HG02943 (cell line): ENCODE measurements at regions not wholly inside any gene's neighbourhood (a gene's known extent, or its start where the extent isn't known, plus 50 kb on each side); places are given as distances from the start of the nearest gene placed in this dataset.
"Not testable (repeated sequence)": the region's sequence is repeated elsewhere in the genome, so short reads cannot be mapped to it uniquely, and the experiment has no call there.

Source experiments
- ATAC-seq: cut with Tn5 transposase; IDR thresholded peaks from one replicate; pipeline ENCODE4 v1.9.1; 2021; ENCODE audit warnings: mild to moderate bottlenecking, low read depth, moderate library complexity; ENCODE audit not compliant: unreplicated experiment

DNA sequence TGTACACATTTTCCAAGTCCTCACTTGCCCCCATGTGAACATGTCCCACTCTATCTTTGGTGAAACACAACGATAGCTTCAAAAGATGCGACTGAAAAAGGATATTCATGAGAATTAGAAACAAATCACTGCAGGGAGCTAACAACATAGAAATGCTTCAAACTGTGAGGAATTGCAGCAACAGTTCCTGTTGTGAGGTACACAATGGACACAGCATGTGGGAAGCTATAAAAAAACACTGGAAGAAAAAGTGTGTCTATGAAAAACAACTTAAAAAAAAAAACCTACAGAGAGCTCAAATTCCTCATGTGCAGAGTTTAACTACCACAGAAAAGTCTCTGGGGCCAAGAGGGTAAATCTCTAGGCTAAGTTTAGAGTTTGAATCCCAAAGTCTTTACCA, 51.6 kb upstream of the BLTP1 start:
- no peak for ATAC-seq

DNA sequence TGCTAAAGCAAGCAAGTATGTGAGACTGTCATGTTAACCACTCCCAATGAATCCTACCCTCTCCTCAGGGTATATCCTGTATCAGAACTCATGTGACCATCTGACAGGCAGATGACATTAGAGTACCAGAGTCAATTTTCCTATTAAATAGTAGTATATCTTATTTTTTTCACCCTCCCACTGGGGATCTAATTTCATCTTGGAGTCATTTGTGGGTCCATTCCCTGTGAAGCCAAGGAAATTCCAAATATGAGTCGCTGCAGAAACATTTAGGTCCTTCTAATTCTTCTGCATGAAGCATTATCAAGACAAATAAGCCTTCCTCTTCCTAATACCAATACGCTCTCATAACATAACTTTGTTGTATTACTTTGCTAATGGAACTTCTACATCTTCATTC, 52.2 kb upstream of the BLTP1 start:
- no peak for ATAC-seq

DNA sequence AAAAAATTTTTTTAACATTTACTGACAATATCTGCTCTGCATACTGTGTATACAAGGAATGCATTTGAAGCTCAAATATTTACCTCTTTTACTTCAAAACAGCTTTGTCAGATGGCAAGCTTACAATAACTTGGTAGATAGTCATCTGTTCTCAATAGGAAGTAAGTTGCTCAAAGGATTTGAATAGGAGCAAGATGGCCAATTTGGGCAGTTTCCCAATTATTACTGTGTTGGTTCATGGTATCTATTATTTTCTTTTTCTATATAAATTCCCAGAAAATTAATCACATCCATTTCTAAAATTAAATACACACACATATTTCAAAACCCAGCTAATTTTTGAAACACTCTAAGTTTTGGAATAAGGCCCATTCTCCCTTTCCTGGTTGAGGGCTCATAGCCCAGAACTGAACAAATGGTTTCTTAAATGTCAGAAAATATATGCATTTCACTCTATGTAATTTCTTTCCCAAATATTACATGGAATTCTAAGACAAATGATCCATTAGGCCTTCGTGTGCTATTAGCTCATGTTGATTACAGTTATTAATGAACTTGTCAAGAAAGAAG, 60.2 kb upstream of the BLTP1 start:
- no peak for ATAC-seq

DNA sequence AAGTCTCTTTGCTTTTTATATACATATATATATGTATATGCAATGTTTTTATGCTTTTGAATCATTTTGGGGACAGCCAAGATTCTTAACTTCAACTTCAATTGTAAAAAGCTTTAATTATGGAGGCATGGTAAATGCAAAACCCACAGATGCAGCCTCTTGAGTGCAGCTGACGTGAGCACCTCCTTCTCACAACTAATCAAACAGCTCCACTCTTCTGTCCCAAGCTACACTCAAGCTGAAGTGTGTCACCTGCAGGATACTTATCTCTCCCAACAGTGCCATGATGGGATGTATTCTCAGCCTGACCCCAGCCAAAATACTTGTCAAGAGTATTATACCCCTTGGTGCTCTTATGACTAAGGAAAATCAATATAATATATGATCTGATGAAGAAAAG, 60.7 kb upstream of the BLTP1 start:
- no peak for ATAC-seq

DNA sequence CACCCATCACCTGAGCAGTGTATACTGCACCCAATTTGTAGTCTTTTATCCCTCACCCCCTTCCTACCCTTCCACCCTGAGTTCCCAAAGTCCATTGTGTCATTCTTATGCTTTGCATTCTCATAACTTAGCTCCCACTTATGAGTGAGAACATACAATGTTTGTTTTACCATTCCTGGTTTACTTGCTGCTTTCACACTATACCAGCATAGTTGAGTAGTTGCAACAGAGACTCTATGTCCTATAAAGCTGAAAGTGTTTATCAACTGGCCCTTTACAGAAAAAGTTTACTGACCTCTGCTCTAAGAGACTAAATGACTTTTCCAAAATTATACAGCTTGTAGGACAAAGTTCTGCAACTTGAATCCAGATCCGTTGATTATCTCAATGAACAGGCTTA, 61.1 kb upstream of the BLTP1 start:
- ATAC-seq: no peak

DNA sequence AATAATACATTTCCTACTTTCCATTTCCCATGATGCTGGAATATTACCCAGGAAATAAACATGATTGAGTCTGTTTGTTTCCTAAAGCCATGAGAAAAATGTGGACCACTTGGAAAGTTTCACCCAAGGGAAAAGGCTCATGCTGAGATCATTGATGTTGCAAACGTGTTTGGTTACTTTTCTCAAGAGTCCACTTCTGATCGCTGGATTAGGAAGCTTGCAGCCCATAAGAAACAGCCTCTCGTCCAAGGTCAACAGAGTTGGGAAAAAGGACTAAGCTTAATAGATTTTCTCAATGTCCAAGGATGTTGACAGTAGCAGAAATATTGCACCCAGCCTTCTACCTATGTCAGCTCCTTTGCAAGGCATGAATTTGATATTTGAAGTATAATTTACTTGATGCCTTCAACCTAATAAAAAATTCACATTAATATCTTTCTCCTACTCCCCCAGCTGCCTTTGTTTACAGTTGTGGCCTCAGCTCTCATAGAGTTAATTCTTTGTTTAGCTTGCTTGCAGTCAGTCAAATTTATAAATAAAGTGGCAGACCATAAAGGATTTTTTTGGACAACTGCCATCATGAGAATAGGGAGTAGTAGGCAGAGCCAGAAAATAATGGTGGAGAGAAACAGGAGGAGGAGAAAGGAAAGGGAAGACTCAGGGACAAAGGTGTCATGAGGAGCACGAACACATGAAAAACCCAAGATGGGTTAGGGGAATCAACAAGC, 65.6 kb upstream of the BLTP1 start:
- no peak for ATAC-seq

DNA sequence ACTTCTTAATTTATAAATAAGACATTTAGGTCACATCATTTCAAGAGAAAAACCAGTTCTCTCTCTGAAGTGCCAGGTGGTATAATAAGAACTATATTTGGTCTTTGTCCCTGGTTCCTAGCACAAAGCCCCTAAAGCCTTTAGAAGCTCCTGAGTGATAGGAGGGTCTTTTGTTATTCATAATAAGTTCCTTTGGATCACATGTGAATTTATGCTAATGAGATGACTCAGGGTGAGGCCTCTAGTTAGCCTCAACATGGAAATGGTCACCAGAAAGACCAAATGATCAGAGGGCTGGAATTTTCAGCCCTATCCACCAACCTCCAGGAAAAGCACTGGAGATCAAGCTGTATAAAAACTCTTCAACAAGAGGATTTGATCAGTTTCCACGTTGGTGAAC, 68.1 kb upstream of the BLTP1 start:
- no peak for ATAC-seq

DNA sequence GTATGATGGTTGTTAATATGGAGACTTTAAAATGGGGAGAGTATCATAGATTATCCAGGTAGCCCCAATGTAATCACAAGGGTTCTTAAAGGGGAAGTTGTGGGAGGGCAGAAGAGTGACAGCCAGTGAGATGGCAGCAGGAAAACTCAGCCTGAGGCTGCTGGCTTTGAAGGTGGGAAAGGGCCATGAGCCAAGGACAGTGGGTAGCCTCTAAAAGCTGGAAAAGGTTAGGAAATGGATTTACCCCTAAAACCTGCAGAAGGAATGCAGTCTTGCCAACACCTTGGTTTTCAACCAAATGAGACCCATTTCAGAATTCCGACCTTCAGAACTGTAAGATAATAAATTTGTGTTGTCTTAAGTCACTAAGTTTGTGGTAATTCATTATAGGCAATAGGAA, 68.8 kb upstream of the BLTP1 start:
- no peak for ATAC-seq

DNA sequence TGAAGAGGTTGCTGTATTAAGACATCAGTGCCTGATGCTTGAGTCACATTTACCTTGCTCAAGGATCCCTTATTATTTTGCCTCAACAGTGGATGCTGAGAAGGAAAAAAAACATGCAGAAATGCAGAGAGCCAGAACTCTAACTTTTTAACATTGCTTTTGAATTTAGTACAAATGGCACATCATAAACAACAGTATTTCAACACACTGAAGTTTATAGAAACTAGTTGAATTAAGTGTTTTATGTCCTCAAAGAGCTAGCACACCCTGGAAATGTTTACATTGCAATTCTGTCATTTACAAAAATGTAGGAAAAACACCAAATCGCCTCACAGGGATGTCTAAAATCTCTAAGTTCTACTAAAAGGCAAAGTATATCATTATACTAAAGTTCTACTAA, 69.5 kb upstream of the BLTP1 start:
- no peak for ATAC-seq

DNA sequence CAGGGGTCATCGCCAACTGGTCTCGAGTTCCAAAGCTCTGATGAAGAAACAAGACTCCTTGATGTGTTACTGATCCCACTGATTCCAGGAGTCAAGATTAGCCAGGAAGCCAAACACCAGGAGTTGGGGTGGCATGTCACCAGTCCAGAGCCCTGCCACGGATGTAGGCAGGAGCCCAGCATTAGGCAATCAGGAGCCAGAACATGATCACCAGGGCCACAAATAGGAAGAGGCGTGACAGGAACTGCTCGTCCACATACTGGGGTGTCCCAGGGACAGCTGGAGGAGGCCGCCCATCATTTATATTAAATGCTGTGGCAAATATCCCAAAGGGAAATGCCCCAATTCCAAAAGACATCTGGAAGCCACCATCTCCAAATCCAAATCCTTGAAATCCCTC, 74.5 kb upstream of the BLTP1 start:
- not testable (repeated sequence) for ATAC-seq

DNA sequence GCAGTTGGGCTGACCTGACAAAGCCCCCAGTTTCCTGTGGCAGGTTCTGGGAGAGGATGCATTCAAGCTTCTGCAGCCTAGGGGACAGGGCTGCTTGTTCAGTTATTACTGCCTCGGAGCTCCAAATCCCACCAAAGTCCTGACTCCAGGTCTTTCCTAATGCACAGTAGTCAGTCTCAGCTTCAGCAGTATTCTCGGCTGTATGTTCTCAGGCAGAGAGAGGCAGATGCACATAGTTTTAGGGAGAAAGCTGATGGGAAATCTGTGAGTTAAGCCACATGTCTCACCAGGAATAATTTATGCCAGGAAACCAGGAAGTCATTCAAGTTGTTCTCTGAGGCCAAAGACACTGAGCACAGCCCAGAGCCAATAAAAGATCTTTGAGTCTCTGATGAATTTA, 75.3 kb upstream of the BLTP1 start:
- ATAC-seq: not testable (repeated sequence)

DNA sequence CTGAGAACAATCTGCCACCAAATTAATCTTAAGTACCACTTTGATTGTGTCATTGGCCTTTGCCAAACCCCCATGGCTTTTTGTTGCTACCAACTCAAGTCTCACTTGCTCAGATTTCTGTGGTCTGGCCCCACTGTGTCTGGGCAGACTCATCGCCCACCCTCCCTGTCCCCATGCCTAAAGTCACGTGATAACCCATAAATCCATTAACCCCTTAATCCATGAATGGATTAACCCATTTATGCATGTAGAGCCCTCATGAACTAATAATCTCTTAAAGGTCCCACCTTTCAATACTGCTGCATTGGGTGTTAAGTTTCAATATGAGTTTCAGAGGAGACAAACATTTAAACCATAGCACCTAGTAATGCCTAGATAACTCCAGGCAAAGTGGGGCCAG, 78.5 kb upstream of the BLTP1 start:
- ATAC-seq: no peak

DNA sequence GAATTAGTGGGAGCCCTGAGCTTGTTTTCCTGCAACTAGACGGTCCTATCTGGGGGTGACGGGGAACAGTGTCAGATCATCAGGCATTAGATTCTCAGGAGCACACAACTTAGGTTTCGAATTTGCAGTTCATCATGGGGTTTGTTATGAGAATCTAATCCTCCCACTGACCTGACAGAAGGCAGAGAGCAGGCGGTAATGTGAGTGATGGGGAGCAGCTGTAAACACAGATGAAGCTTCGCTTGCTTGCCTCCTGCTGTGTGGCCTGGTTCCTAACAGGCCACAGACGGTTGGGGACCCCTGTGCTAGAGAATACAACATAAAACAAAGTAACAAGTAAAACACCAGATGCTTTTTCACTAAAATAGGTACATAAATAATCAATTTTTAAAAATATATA, 86.2 kb upstream of the BLTP1 start:
- no peak for ATAC-seq

DNA sequence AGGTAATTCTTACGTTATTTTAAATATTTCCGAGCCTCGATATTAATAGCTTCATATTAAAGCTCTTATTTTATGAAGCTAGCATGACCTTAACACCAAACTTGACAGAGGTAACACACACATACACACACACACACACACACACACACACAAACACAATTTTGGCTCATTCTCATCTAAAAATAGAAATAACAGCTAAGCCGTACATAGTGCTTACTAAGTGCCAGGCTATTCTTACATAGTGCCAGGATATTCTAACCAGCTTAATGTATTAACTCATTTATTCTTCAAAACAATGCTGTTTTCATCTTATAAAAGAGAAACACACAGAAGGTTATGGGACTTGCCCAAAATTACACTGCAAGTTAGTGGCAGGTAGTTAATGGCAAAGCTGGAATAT, 87.0 kb upstream of the BLTP1 start:
- ATAC-seq: no peak

DNA sequence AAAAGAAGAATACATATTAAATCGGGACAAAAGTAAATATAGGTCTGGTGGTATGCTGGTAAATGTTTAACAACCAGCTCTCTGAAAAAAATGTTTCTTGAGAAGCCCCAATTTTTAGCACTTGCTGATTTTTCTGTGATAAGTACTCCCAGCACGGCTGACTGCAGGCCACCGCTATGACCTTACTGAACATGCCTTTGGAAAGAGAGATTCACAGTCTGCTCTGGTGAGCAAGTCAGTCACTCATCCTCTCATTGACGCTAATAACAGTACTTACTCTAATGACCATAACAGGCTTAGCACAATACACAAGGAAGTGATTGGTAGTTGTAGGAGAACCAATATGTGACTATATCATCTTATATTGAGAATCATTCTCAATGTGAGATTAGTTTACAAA, 98.9 kb upstream of the BLTP1 start:
- ATAC-seq: no peak

DNA sequence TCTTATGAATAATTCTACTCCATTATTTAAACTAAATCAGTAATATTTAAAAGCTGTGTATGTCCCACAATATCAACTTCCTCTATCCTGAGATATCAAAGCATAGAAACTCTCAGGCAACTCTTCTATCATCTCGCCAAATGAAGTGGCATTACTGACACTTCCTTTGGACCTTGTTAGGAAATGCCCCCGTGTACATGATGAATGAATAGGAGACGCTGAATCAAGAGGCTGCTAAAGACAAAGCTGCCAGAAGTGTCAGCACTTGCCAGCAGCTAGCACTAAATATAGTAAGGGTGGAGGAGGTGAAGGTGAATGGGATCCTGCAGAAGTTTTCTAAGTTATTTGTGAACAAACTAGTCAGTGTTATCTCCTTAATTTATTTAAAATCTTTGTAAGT, 99.5 kb upstream of the BLTP1 start:
- no peak for ATAC-seq

DNA sequence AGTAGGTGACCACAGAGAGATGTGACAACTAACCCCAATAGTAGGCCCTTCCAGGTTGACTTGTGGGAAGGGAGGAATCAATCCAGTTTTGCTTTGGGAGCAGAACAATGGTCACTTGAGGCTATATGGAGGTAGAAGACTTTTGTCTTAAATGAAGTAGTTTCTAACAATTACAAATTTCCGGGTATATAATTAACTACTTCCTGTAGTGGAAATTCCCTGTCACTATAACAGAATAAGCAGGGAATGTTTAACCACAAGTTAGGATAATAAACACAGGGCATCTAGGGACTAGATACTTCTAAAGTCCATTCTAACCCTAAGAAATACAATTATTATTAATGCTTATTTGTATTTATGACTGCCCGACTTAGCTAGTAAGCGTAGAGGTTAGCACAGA, 99.0 kb upstream of the TRPC3 start:
- no peak for ATAC-seq

DNA sequence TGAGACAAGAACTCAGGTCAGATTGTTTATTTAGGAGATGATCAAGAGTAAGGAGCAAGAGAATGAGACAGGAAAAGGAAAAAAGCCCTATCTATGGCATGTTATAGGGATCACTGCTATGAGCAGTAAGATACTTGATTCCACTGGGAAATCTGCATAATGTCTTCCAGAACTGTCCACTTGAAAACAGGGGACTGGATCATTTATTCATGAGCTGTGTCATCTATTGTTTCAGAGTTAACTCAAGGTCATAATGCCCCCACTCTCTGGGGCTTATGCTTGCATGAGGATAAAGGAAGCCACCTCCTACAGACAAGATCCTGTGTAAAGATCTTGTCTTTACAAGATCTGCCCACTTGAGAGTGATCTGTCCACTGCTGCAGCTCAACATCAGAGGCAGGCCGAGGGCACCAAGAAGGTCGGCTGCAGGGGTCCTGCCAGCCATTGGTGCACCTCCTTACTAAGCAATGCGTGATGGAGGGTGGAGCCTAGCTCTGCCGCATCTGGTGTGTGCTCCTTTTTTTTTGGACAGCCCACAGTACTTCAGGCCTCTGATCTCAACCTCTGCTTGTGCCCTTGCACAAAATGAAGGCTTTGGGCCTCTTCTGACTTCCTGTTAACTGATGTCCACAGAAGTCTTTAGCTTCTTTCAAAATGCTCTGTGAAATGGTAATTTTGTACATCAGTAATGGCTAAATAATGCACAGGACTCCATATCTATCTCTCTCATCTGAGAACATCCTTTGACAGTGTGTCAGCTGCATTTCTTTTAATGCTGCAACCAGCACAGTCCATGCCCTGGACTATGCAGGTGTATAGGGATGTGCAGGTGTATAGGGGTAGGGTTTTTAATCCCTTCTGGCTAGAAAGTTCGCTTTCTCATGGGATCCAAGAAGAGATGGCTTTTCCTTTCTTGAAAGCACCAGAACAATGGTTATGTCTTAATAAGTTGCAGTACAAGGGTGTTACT, 95.9 kb upstream of the TRPC3 start:
- no peak for ATAC-seq

DNA sequence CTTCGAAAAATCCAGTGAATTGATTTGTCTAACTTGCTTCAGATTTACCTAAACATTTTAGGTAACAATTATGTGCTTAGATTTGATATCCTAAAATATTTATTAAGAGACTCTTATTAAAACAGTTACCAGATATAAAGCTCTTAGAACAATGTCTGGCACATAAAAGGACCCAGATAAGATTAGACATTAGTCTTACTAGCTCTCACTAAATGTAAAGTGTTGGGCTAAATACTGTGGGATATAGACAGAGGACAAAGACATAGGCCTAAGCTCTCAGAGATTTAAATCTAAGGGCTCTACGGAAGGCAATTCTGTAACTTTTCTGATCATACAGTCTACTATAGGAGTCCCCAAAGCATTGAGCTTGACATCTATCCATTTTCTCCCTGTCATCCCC, 94.4 kb upstream of the TRPC3 start:
- ATAC-seq: no peak

DNA sequence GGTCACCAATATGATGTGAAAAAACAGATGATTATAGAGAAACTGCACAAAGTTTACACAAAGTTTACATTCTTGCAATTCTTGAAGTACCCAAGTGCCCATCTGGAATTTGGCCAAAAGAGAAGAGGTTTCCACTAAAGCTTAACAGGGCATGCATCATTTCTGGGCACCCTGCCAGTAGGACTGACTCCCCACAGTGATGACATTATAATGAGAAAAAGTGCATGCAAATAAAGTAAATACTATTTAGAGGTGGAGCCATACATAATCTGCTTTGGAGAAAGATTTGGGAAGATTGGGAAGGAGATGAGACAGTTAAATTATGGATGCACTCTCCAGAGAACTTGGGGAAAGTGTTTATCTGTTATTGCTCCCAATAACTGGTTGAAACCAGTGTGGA, 93.7 kb upstream of the TRPC3 start:
- no peak for ATAC-seq

DNA sequence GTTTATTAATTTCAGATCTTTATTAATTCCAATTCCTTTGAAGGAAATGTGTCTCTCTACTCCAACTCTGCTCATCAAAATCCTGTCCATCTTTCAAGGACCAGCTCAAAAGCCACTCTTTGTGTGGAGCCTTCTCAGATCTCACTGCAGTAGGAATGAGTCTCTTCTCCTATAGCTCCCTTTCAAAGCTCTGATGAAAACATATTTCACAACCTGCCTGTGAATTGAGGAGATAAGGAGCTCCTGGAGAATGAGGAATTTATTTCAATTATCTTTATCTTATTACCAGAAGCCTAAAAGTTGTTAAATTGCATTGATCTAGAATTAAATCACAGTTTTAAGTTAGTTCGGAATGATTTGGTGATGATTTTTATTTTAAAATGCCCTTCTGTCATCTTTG, 92.6 kb upstream of the TRPC3 start:
- ATAC-seq: no peak

DNA sequence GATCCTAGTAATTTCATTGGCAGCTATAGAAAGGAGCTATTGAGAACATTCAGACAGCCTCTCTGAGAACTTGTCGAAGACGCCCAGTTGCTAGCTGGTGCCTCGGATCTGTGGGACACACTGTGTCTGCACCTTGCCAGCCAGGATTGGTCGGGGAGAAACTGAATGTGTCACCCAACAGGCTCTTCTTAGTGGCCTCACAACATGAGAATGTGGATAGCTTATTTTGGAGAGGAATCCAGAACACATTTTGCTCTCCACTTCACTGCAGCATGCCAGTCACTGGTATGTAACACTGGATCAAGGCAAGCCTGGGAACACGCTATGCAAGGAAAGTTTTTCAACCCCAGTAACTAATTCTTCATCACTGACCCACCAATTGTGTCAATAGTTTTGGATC, 89.5 kb upstream of the TRPC3 start:
- ATAC-seq: no peak
